Esophagus squamous epithelium (tissue), 4 donors: ENCODE measurements at regions not wholly inside any gene's neighbourhood (a gene's known extent, or its start where the extent isn't known, plus 50 kb on each side); places are given as distances from the start of the nearest gene placed in this dataset.

ENCODE experiments used
- CTCF ChIP-seq, 6 experiments: fragments of 450-650 bp in 4 of 6; fragments of 200-600 bp in 2 of 6; sonication (generic) in 2 of 6; IDR thresholded peaks; one replicate each; pipeline ENCODE4 v1.5.1; 2016 to 2019; ENCODE audit warnings: antibody characterized with exemption in 6 of 6, mild to moderate bottlenecking in 4 of 6, moderate library complexity in 4 of 6
- POLR2A ChIP-seq, 4 donors: fragments of 450-650 bp; IDR thresholded peaks; one replicate each; pipeline ENCODE4 v1.6.1; 2017; ENCODE audit warnings: antibody characterized with exemption in 4 of 4, mild to moderate bottlenecking in 4 of 4, moderate library complexity in 3 of 4

GRCh38 chr1:29954591-29954990, 718.3 kb downstream of the PTPRU start:
- TF ChIP-seq CTCF (IDR thresholded peaks at IDR 0.05): no peak
- no peak for TF ChIP-seq POLR2A (IDR thresholded peaks at IDR 0.05)
